ENCODE measurements at regions not wholly inside any gene's neighbourhood (a gene's known extent, or its start where the extent isn't known, plus 50 kb on each side); places are given as distances from the start of the nearest gene placed in this dataset.
"Not testable (repeated sequence)": the region's sequence is repeated elsewhere in the genome, so short reads cannot be mapped to it uniquely, and the experiment has no call there.

GRCh38 chr2:19109518-19109917 is 248.9 kb downstream of the OSR1 start:
- no peak for DNase-seq (ENCODE audit: low read depth in 4 of 4, low spot score in 3 of 4)

GRCh38 chr2:19106376-19106775 is 252.0 kb downstream of the OSR1 start:
- DNase-seq (ENCODE audit: low read depth in 4 of 4, low spot score in 3 of 4), result no peak

GRCh38 chr2:19104503-19104902 is 253.9 kb downstream of the OSR1 start:
- DNase-seq (ENCODE audit: low read depth in 4 of 4, low spot score in 3 of 4), result no peak

GRCh38 chr2:19102696-19103423 is 255.6 kb downstream of the OSR1 start:
- no peak for DNase-seq (ENCODE audit: low read depth in 4 of 4, low spot score in 3 of 4)

GRCh38 chr2:19101968-19102367 is 256.5 kb downstream of the OSR1 start:
- no peak for DNase-seq (ENCODE audit: low read depth in 4 of 4, low spot score in 3 of 4)

GRCh38 chr2:19100570-19100969 is 257.9 kb downstream of the OSR1 start:
- no peak for DNase-seq (ENCODE audit: low read depth in 4 of 4, low spot score in 3 of 4)

- no peak for DNase-seq (ENCODE audit: low read depth in 4 of 4, low spot score in 3 of 4)
Measured at GRCh38 chr2:19099181-19099580, 259.2 kb downstream of the OSR1 start.

GRCh38 chr2:19098467-19099160 is 259.8 kb downstream of the OSR1 start:
- DNase-seq (ENCODE audit: low read depth in 4 of 4, low spot score in 3 of 4), result no peak

GRCh38 chr2:19089476-19089875 is 268.9 kb downstream of the OSR1 start:
- DNase-seq (ENCODE audit: low read depth in 4 of 4, low spot score in 3 of 4), result not testable (repeated sequence)

GRCh38 chr2:19086231-19086651 is 272.2 kb downstream of the OSR1 start:
- no peak for DNase-seq (ENCODE audit: low read depth in 4 of 4, low spot score in 3 of 4)

- no peak for DNase-seq (ENCODE audit: low read depth in 4 of 4, low spot score in 3 of 4)
Measured at GRCh38 chr2:19078709-19079108, 279.7 kb downstream of the OSR1 start.

- peak in 1 of 4 donors; percentile 65 for DNase-seq (ENCODE audit: low read depth in 4 of 4, low spot score in 3 of 4)
Measured at GRCh38 chr2:19073522-19073921, 284.9 kb downstream of the OSR1 start.

- no peak for DNase-seq (ENCODE audit: low read depth in 4 of 4, low spot score in 3 of 4)
Measured at GRCh38 chr2:19072161-19072560, 286.3 kb downstream of the OSR1 start.

GRCh38 chr2:19070886-19071285 is 287.5 kb downstream of the OSR1 start:
- DNase-seq (ENCODE audit: low read depth in 4 of 4, low spot score in 3 of 4), result peak in 1 of 4 donors; percentile 63

- no peak for DNase-seq (ENCODE audit: low read depth in 4 of 4, low spot score in 3 of 4)
Measured at GRCh38 chr2:19068206-19068605, 290.2 kb downstream of the OSR1 start.

GRCh38 chr2:19062370-19062769 is 296.1 kb downstream of the OSR1 start:
- DNase-seq (ENCODE audit: low read depth in 4 of 4, low spot score in 3 of 4), result no peak

- no peak for DNase-seq (ENCODE audit: low read depth in 4 of 4, low spot score in 3 of 4)
Measured at GRCh38 chr2:19059076-19059475, 299.3 kb downstream of the OSR1 start.

GRCh38 chr2:19051203-19051831 is 307.1 kb downstream of the OSR1 start:
- DNase-seq (ENCODE audit: low read depth in 4 of 4, low spot score in 3 of 4), result no peak

GRCh38 chr2:19050354-19050753 is 308.1 kb downstream of the OSR1 start:
- DNase-seq (ENCODE audit: low read depth in 4 of 4, low spot score in 3 of 4), result no peak

GRCh38 chr2:19048593-19049266 is 309.7 kb downstream of the OSR1 start:
- no peak for DNase-seq (ENCODE audit: low read depth in 4 of 4, low spot score in 3 of 4)
